ENCODE measurements at regions not wholly inside any gene's neighbourhood (a gene's known extent, or its start where the extent isn't known, plus 50 kb on each side); places are given as distances from the start of the nearest gene placed in this dataset.

DNA sequence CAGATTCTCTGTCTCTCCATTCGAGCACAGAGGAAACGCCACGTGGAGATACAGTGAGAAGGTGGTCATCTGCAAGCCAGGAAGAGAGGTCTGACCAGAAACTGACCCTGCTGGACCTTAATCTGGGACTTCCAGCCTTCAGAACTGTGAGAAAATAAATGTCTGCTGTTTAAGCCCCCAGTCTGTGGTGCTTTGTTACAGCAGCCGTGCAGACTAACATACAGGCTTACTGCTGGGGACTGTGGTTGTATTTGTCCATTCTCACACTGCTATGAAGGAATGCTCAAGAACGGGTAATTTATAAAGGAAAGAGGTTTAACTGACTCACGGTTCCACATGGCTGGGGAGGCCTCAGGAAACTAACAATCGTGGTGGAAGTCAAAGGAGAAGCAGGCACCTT is 432.7 kb downstream of the IRS1 start:
- TF ChIP-seq POLR2AphosphoS5 (IDR thresholded peaks at IDR 0.05), result no peak
- no peak for TF ChIP-seq EP300 (IDR thresholded peaks at IDR 0.05)
